ENCODE measurements at regions not wholly inside any gene's neighbourhood (a gene's known extent, or its start where the extent isn't known, plus 50 kb on each side); places are given as distances from the start of the nearest gene placed in this dataset.

- TF ChIP-seq CTCF (IDR thresholded peaks at IDR 0.05) = no peak
- no peak for TF ChIP-seq POLR2A (IDR thresholded peaks at IDR 0.05)
Observed at GRCh38 chr3:117844676-117845075, 1135.1 kb downstream of the TUSC7 start.

Measured in adrenal gland (tissue), 5 donors.